HAP-1 (cell line): ENCODE measurements at regions not wholly inside any gene's neighbourhood (a gene's known extent, or its start where the extent isn't known, plus 50 kb on each side); places are given as distances from the start of the nearest gene placed in this dataset.
A peak's percentile ranks its signal among the peaks of the same experiment; 100 is the strongest.
"Not testable (repeated sequence)": the region's sequence is repeated elsewhere in the genome, so short reads cannot be mapped to it uniquely, and the experiment has no call there.

ENCODE experiments used
- DNase-seq, 2 experiments: peaks; one replicate each; pipeline ENCODE4 v3.0.0-alpha.2; 2016 to 2020; ENCODE audit warnings: low spot score in 2 of 2
- H3K27me3 ChIP-seq: fragments of 250-450 bp; sonication (Bioruptor Pico); 2 replicates; pipeline ENCODE4 v1.5.1; 2020; ENCODE audit warnings: low read depth, mild to moderate bottlenecking, moderate library complexity
- H3K36me3 ChIP-seq: fragments of 250-450 bp; sonication (Bioruptor Pico); replicated peaks from 2 replicates; pipeline ENCODE4 v1.5.1; 2020; ENCODE audit warnings: mild to moderate bottlenecking
- H3K4me1 ChIP-seq: fragments of 250-450 bp; sonication (Bioruptor Pico); 2 replicates; pipeline ENCODE4 v1.5.1; 2020; ENCODE audit warnings: mild to moderate bottlenecking
- H3K4me3 ChIP-seq: fragments of 250-450 bp; sonication (Bioruptor Pico); 2 replicates; pipeline ENCODE4 v1.5.1; 2020; ENCODE audit warnings: mild to moderate bottlenecking, moderate library complexity
- H3K9me3 ChIP-seq: fragments of 250-450 bp; sonication (Bioruptor Pico); 2 replicates; pipeline ENCODE4 v1.5.1; 2020; ENCODE audit warnings: mild to moderate bottlenecking, moderate library complexity
- in situ Hi-C: fragments of 300-500 bp; cut with MboI; formaldehyde crosslinking; loops from 3 replicates; pipeline ENCODE4 v1.14.3; 2020; ENCODE audit warnings: low sequenced_read_pairs, inconsistent platforms, mixed read lengths

- Histone ChIP-seq H3K27me3 (no peaks in the 10 kb centered on the region), H3K36me3 (no peaks in the 10 kb centered on the region), H3K4me1 (no peaks in the 10 kb centered on the region), H3K9me3 (no peaks in the 10 kb centered on the region), H3K4me3 (no peak overlapping the region)
- in situ Hi-C loops, result no loop called here
- peak in 1 of 2 experiments; percentile 19 for DNase-seq
Observed at GRCh38 chr5:99621772-99622681, 693.2 kb upstream of the CHD1 start.

GRCh38 chr5:99617335-99617734 lies 688.5 kb upstream of the CHD1 start:
- in situ Hi-C loops, result no loop called here
- Histone ChIP-seq H3K27me3 (no peaks in the 10 kb centered on the region), H3K36me3 (no peaks in the 10 kb centered on the region), H3K4me3 (no peak overlapping the region), H3K9me3 (no peaks in the 10 kb centered on the region), H3K4me1 (no peaks in the 10 kb centered on the region)
- DNase-seq, result no peak

GRCh38 chr5:99614888-99615287 lies 686.1 kb upstream of the CHD1 start:
- no peak for DNase-seq
- Histone ChIP-seq H3K4me3 (no peak overlapping the region), H3K4me1 (no peaks in the 10 kb centered on the region), H3K9me3 (no peaks in the 10 kb centered on the region), H3K27me3 (no peaks in the 10 kb centered on the region), H3K36me3 (no peaks in the 10 kb centered on the region)
- in situ Hi-C loops, result no loop called here

- Histone ChIP-seq H3K9me3 (no peaks in the 10 kb centered on the region), H3K27me3 (no peaks in the 10 kb centered on the region), H3K4me1 (no peaks in the 10 kb centered on the region), H3K36me3 (no peaks in the 10 kb centered on the region), H3K4me3 (no peak overlapping the region)
- DNase-seq, result no peak
- in situ Hi-C loops, result no loop called here
Observed at GRCh38 chr5:99607124-99607523, 678.3 kb upstream of the CHD1 start.

- in situ Hi-C loops, result no loop called here
- no peaks in the 10 kb centered on the region for H3K4me1 ChIP-seq
- no peaks in the 10 kb centered on the region for H3K27me3 ChIP-seq
- H3K9me3 ChIP-seq, result no peaks in the 10 kb centered on the region
- DNase-seq, result no peak
- no peaks in the 10 kb centered on the region for H3K36me3 ChIP-seq
- no peak overlapping the region for H3K4me3 ChIP-seq
Observed at GRCh38 chr5:99605904-99606303, 677.1 kb upstream of the CHD1 start.

- H3K4me1 ChIP-seq, result no peaks in the 10 kb centered on the region
Observed at GRCh38 chr5:99600952-99601351, 672.1 kb upstream of the CHD1 start.

GRCh38 chr5:99590806-99591205 lies 662.0 kb upstream of the CHD1 start:
- Histone ChIP-seq H3K36me3 (no peaks in the 10 kb centered on the region), H3K4me3 (no peak overlapping the region), H3K27me3 (no peaks in the 10 kb centered on the region), H3K9me3 (no peaks in the 10 kb centered on the region), H3K4me1 (peaks cover 5% of the 10 kb centered on the region)
- in situ Hi-C loops, result no loop called here
- no peak for DNase-seq

More at GRCh38 chr5:99600952-99601351, 672.1 kb upstream of the CHD1 start:
- in situ Hi-C loops, result no loop called here
- no peaks in the 10 kb centered on the region for H3K36me3 ChIP-seq
- H3K4me3 ChIP-seq, result no peak overlapping the region
- DNase-seq, result no peak
- no peaks in the 10 kb centered on the region for H3K27me3 ChIP-seq
- H3K9me3 ChIP-seq, result no peaks in the 10 kb centered on the region

GRCh38 chr5:99589424-99589823 lies 660.6 kb upstream of the CHD1 start:
- in situ Hi-C loops, result no loop called here
- DNase-seq, result no peak
- H3K9me3 ChIP-seq, result no peaks in the 10 kb centered on the region
- no peaks in the 10 kb centered on the region for H3K36me3 ChIP-seq
- H3K4me1 ChIP-seq, result peaks cover 5% of the 10 kb centered on the region
- no peak overlapping the region for H3K4me3 ChIP-seq
- no peaks in the 10 kb centered on the region for H3K27me3 ChIP-seq

- Histone ChIP-seq H3K4me1 (peaks cover 9% of the 10 kb centered on the region), H3K27me3 (no peaks in the 10 kb centered on the region), H3K4me3 (no peak overlapping the region), H3K36me3 (no peaks in the 10 kb centered on the region), H3K9me3 (no peaks in the 10 kb centered on the region)
- no peak for DNase-seq
- in situ Hi-C loops, result no loop called here
Observed at GRCh38 chr5:99587983-99588382, 659.2 kb upstream of the CHD1 start.

GRCh38 chr5:99586878-99587277 lies 658.1 kb upstream of the CHD1 start:
- H3K9me3 ChIP-seq, result no peaks in the 10 kb centered on the region

GRCh38 chr5:99581204-99581603 lies 652.4 kb upstream of the CHD1 start:
- DNase-seq, H3K4me3 ChIP-seq, H3K27me3 ChIP-seq, H3K9me3 ChIP-seq, H3K4me1 ChIP-seq, in situ Hi-C loops, H3K36me3 ChIP-seq: not testable (repeated sequence)

More at GRCh38 chr5:99586878-99587277, 658.1 kb upstream of the CHD1 start:
- peaks cover 9% of the 10 kb centered on the region for H3K4me1 ChIP-seq
- H3K4me3 ChIP-seq, result no peak overlapping the region
- H3K36me3 ChIP-seq, result no peaks in the 10 kb centered on the region
- in situ Hi-C loops, result no loop called here
- no peak for DNase-seq
- no peaks in the 10 kb centered on the region for H3K27me3 ChIP-seq

GRCh38 chr5:99562937-99563627 lies 634.3 kb upstream of the CHD1 start:
- H3K27me3 ChIP-seq, H3K4me1 ChIP-seq, DNase-seq, H3K4me3 ChIP-seq, H3K36me3 ChIP-seq, H3K9me3 ChIP-seq, in situ Hi-C loops: not testable (repeated sequence)

- no peaks in the 10 kb centered on the region for H3K36me3 ChIP-seq
- H3K4me1 ChIP-seq, result peaks cover 20% of the 10 kb centered on the region
- H3K27me3 ChIP-seq, result no peaks in the 10 kb centered on the region
- no peaks in the 10 kb centered on the region for H3K9me3 ChIP-seq
- H3K4me3 ChIP-seq, result no peak overlapping the region
- DNase-seq, result peak in 1 of 2 experiments; percentile 90
- in situ Hi-C loops, result no loop called here
Observed at GRCh38 chr5:99553211-99553810, 624.5 kb upstream of the CHD1 start.

GRCh38 chr5:99544356-99544755 lies 615.5 kb upstream of the CHD1 start:
- no peak for DNase-seq
- H3K9me3 ChIP-seq, result no peaks in the 10 kb centered on the region
- H3K4me1 ChIP-seq, result no peaks in the 10 kb centered on the region; the same call in 1 of the 2 replicates
- H3K27me3 ChIP-seq, result no peaks in the 10 kb centered on the region
- no peak overlapping the region for H3K4me3 ChIP-seq
- H3K36me3 ChIP-seq, result no peaks in the 10 kb centered on the region
- in situ Hi-C loops, result no loop called here
